Cardiac muscle cell (in vitro differentiated cells and primary cell): ENCODE measurements at regions not wholly inside any gene's neighbourhood (a gene's known extent, or its start where the extent isn't known, plus 50 kb on each side); places are given as distances from the start of the nearest gene placed in this dataset.

Experiments used
- DNase-seq, 2 donors: peaks; one replicate each; pipeline versions ENCODE4 v3.0.0 to v3.0.0-alpha.2; 2010 to 2017; ENCODE audit warnings: low read depth in 1 of 2, low spot score in 1 of 2
- H3K27ac ChIP-seq: fragments of 200-600 bp; sonication (generic); 2 replicates; pipeline ENCODE4 v1.5.1; 2016
- H3K27me3 ChIP-seq: fragments of 200-600 bp; sonication (generic); 2 replicates; pipeline ENCODE4 v1.6.0; 2016; ENCODE audit warnings: control low read depth
- H3K36me3 ChIP-seq: fragments of 200-600 bp; sonication (generic); 2 replicates; pipeline ENCODE4 v1.5.1; 2016; ENCODE audit warnings: control low read depth
- H3K4me1 ChIP-seq: fragments of 200-600 bp; sonication (generic); 2 replicates; pipeline ENCODE4 v1.8.1; 2017; ENCODE audit warnings: low read depth, mild to moderate bottlenecking, mixed run types
- H3K4me3 ChIP-seq: fragments of 200-600 bp; sonication (generic); 2 replicates; pipeline ENCODE4 v1.5.1; 2016; ENCODE audit warnings: mild to moderate bottlenecking
- H3K9me3 ChIP-seq: fragments of 200-600 bp; sonication (generic); 2 replicates; pipeline ENCODE4 v1.5.1; 2017; ENCODE audit warnings: low read depth, mild to moderate bottlenecking, control low read depth
- CTCF ChIP-seq: IDR thresholded peaks from 2 replicates; pipeline ENCODE4 v1.5.1; 2012; ENCODE audit warnings: low read depth, mild to moderate bottlenecking, low read length

- H3K27ac ChIP-seq: no peak overlapping the region
- H3K27me3 ChIP-seq: no peaks in the 10 kb centered on the region
- DNase-seq: peak in 1 of 2 donors; percentile 59
Measured at GRCh38 chr12:105764216-105764835, 374.4 kb downstream of the NUAK1 start.

GRCh38 chr12:105765053-105766014, 373.4 kb downstream of the NUAK1 start:
- H3K9me3 ChIP-seq: no peaks in the 10 kb centered on the region
- no peak overlapping the region for H3K27ac ChIP-seq
- H3K4me3 ChIP-seq: no peak overlapping the region
- H3K36me3 ChIP-seq: no peaks in the 10 kb centered on the region
- no peak for TF ChIP-seq CTCF
- H3K27me3 ChIP-seq: no peaks in the 10 kb centered on the region
- no peaks in the 10 kb centered on the region for H3K4me1 ChIP-seq
- DNase-seq: no peak

More at GRCh38 chr12:105764216-105764835, 374.4 kb downstream of the NUAK1 start:
- Histone ChIP-seq H3K9me3 (no peaks in the 10 kb centered on the region), H3K36me3 (no peaks in the 10 kb centered on the region), H3K4me1 (no peaks in the 10 kb centered on the region), H3K4me3 (no peak overlapping the region)
- no peak for TF ChIP-seq CTCF

- no peaks in the 10 kb centered on the region for H3K4me1 ChIP-seq
- no peaks in the 10 kb centered on the region for H3K27me3 ChIP-seq
- H3K27ac ChIP-seq: no peak overlapping the region
- no peak for TF ChIP-seq CTCF
- H3K9me3 ChIP-seq: no peaks in the 10 kb centered on the region
- H3K4me3 ChIP-seq: no peak overlapping the region
- no peak for DNase-seq
- H3K36me3 ChIP-seq: no peaks in the 10 kb centered on the region
Measured at GRCh38 chr12:105766029-105766428, 372.7 kb downstream of the NUAK1 start.

- no peak for DNase-seq
- no peaks in the 10 kb centered on the region for H3K4me1 ChIP-seq
- H3K27ac ChIP-seq: no peak overlapping the region
- H3K36me3 ChIP-seq: no peaks in the 10 kb centered on the region
- TF ChIP-seq CTCF: no peak
- H3K4me3 ChIP-seq: no peak overlapping the region
- no peaks in the 10 kb centered on the region for H3K27me3 ChIP-seq
- no peaks in the 10 kb centered on the region for H3K9me3 ChIP-seq
Measured at GRCh38 chr12:105769486-105769885, 369.3 kb downstream of the NUAK1 start.

GRCh38 chr12:105773471-105773870, 365.3 kb downstream of the NUAK1 start:
- no peak for TF ChIP-seq CTCF

More at GRCh38 chr12:105773471-105773870, 365.3 kb downstream of the NUAK1 start:
- Histone ChIP-seq H3K9me3 (no peaks in the 10 kb centered on the region), H3K36me3 (no peaks in the 10 kb centered on the region), H3K4me3 (no peak overlapping the region), H3K27me3 (no peaks in the 10 kb centered on the region), H3K27ac (no peak overlapping the region), H3K4me1 (no peaks in the 10 kb centered on the region)
- DNase-seq: no peak
